ENCODE measurements at regions not wholly inside any gene's neighbourhood (a gene's known extent, or its start where the extent isn't known, plus 50 kb on each side); places are given as distances from the start of the nearest gene placed in this dataset.
A peak's percentile ranks its signal among the peaks of the same experiment; 100 is the strongest.

GRCh38 chr2:64860276-64860885, 128.8 kb upstream of the SLC1A4 start:
- Histone ChIP-seq H4K20me1 (ENCODE audit: insufficient read depth, low read length) (no peaks in the 10 kb centered on the region), H3K27me3 (ENCODE audit: low read depth, low read length) (no peaks in the 10 kb centered on the region; the same call in 1 of the 2 replicates), H3K4me1 (ENCODE audit: low read length) (peaks cover 62% of the 10 kb centered on the region), H3K4me3 (ENCODE audit: low read length) (peak overlapping the region; percentile 74), H3K27ac (ENCODE audit: low read length) (peak overlapping the region; percentile 44; the same call in 1 of the 2 replicates), H3K79me2 (ENCODE audit: low read length) (no peaks in the 10 kb centered on the region), H3K9ac (ENCODE audit: low read length) (peak overlapping the region; percentile 58), H3K9me3 (ENCODE audit: insufficient read depth, low read length) (0 out of 2 replicates have a peak, but pooled peaks cover 5% of the 10 kb centered on the region), H3K36me3 (replicated peaks; ENCODE audit: low read depth, low read length) (peaks cover 8% of the 10 kb centered on the region), H2AFZ (ENCODE audit: low read depth, low read length) (0 out of 2 replicates have a peak overlapping the region, but pooled peaks have one; percentile 20), H3K4me2 (ENCODE audit: low read length) (peak overlapping the region; percentile 94)
- TF ChIP-seq CTCF (IDR thresholded peaks at IDR 0.05; ENCODE audit: low read depth, low read length) (no peak), EZH2phosphoT487 (IDR thresholded peaks at IDR 0.05; ENCODE audit: low read depth) (no peak)

- Histone ChIP-seq H3K4me2 (ENCODE audit: low read length) (peak overlapping the region; percentile 94), H3K27me3 (ENCODE audit: low read depth, low read length) (peaks cover 3% of the 10 kb centered on the region), H2AFZ (ENCODE audit: low read depth, low read length) (no peak overlapping the region)
Observed at GRCh38 chr2:64860936-64861335, 128.3 kb upstream of the SLC1A4 start.

GRCh38 chr2:64861452-64862397, 127.5 kb upstream of the SLC1A4 start:
- H3K9ac ChIP-seq (ENCODE audit: low read length), result peak overlapping the region; percentile 21; the same call in 1 of the 2 replicates
- H3K79me2 ChIP-seq (ENCODE audit: low read length), result no peaks in the 10 kb centered on the region
- no peaks in the 10 kb centered on the region for H4K20me1 ChIP-seq (ENCODE audit: insufficient read depth, low read length)
- 0 out of 2 replicates have a peak, but pooled peaks cover 5% of the 10 kb centered on the region for H3K9me3 ChIP-seq (ENCODE audit: insufficient read depth, low read length)
- H3K4me3 ChIP-seq (ENCODE audit: low read length), result peak overlapping the region; percentile 61
- peaks cover 69% of the 10 kb centered on the region for H3K4me1 ChIP-seq (ENCODE audit: low read length)
- no peak for TF ChIP-seq EZH2phosphoT487 (IDR thresholded peaks at IDR 0.05; ENCODE audit: low read depth)
- no peak for TF ChIP-seq CTCF (IDR thresholded peaks at IDR 0.05; ENCODE audit: low read depth, low read length)
- peak overlapping the region; percentile 88 for H3K4me2 ChIP-seq (ENCODE audit: low read length)
- no peak overlapping the region for H2AFZ ChIP-seq (ENCODE audit: low read depth, low read length)
- H3K36me3 ChIP-seq (replicated peaks; ENCODE audit: low read depth, low read length), result peaks cover 8% of the 10 kb centered on the region
- H3K27ac ChIP-seq (ENCODE audit: low read length), result peak overlapping the region; percentile 47; the same call in 1 of the 2 replicates
- H3K27me3 ChIP-seq (ENCODE audit: low read depth, low read length), result peaks cover 11% of the 10 kb centered on the region

More at GRCh38 chr2:64860936-64861335, 128.3 kb upstream of the SLC1A4 start:
- peak overlapping the region; percentile 21; the same call in 1 of the 2 replicates for H3K9ac ChIP-seq (ENCODE audit: low read length)
- peaks cover 65% of the 10 kb centered on the region for H3K4me1 ChIP-seq (ENCODE audit: low read length)
- H3K9me3 ChIP-seq (ENCODE audit: insufficient read depth, low read length), result 0 out of 2 replicates have a peak, but pooled peaks cover 5% of the 10 kb centered on the region
- no peak for TF ChIP-seq EZH2phosphoT487 (IDR thresholded peaks at IDR 0.05; ENCODE audit: low read depth)
- TF ChIP-seq CTCF (IDR thresholded peaks at IDR 0.05; ENCODE audit: low read depth, low read length), result no peak
- no peaks in the 10 kb centered on the region for H4K20me1 ChIP-seq (ENCODE audit: insufficient read depth, low read length)
- peaks cover 8% of the 10 kb centered on the region for H3K36me3 ChIP-seq (replicated peaks; ENCODE audit: low read depth, low read length)
- H3K4me3 ChIP-seq (ENCODE audit: low read length), result peak overlapping the region; percentile 74
- H3K79me2 ChIP-seq (ENCODE audit: low read length), result no peaks in the 10 kb centered on the region
- peak overlapping the region; percentile 47; the same call in 1 of the 2 replicates for H3K27ac ChIP-seq (ENCODE audit: low read length)

GRCh38 chr2:64862623-64863022, 126.6 kb upstream of the SLC1A4 start:
- Histone ChIP-seq H2AFZ (ENCODE audit: low read depth, low read length) (no peak overlapping the region), H3K27me3 (ENCODE audit: low read depth, low read length) (peaks cover 17% of the 10 kb centered on the region), H4K20me1 (ENCODE audit: insufficient read depth, low read length) (no peaks in the 10 kb centered on the region), H3K36me3 (replicated peaks; ENCODE audit: low read depth, low read length) (peaks cover 8% of the 10 kb centered on the region), H3K4me2 (ENCODE audit: low read length) (no peak overlapping the region), H3K79me2 (ENCODE audit: low read length) (no peaks in the 10 kb centered on the region), H3K4me1 (ENCODE audit: low read length) (peaks cover 69% of the 10 kb centered on the region), H3K4me3 (ENCODE audit: low read length) (no peak overlapping the region), H3K27ac (ENCODE audit: low read length) (no peak overlapping the region), H3K9ac (ENCODE audit: low read length) (no peak overlapping the region), H3K9me3 (ENCODE audit: insufficient read depth, low read length) (0 out of 2 replicates have a peak, but pooled peaks cover 5% of the 10 kb centered on the region)
- TF ChIP-seq EZH2phosphoT487 (IDR thresholded peaks at IDR 0.05; ENCODE audit: low read depth) (no peak), CTCF (IDR thresholded peaks at IDR 0.05; ENCODE audit: low read depth, low read length) (no peak)
